ENCODE measurements at regions not wholly inside any gene's neighbourhood (a gene's known extent, or its start where the extent isn't known, plus 50 kb on each side); places are given as distances from the start of the nearest gene placed in this dataset.

- Histone ChIP-seq H3K4me2 (ENCODE audit: low read depth, low read length) (no peak overlapping the region), H3K79me2 (ENCODE audit: low read length) (no peaks in the 10 kb centered on the region), H3K9ac (ENCODE audit: low read length) (no peak overlapping the region), H3K27me3 (replicated peaks; ENCODE audit: insufficient read depth, low read length) (no peaks in the 10 kb centered on the region), H3K9me2 (replicated peaks; ENCODE audit: insufficient read depth, low read length) (no peaks in the 10 kb centered on the region), H3K27ac (ENCODE audit: low read length) (no peak overlapping the region), H3F3A (ENCODE audit: insufficient read depth, low read length) (no peaks in the 10 kb centered on the region), H3K4me1 (ENCODE audit: low read length) (no peaks in the 10 kb centered on the region), H3K4me3 (ENCODE audit: low read length) (no peak overlapping the region), H3K9me3 (replicated peaks; ENCODE audit: insufficient read depth, low read length) (no peaks in the 10 kb centered on the region), H2AFZ (ENCODE audit: low read length) (no peak overlapping the region), H3K36me3 (replicated peaks; ENCODE audit: insufficient read depth, low read length) (no peaks in the 10 kb centered on the region), H4K20me1 (ENCODE audit: insufficient read depth, low read length) (no peaks in the 10 kb centered on the region)
- DNase-seq: no peak
- TF ChIP-seq CTCF (IDR thresholded peaks at IDR 0.05; ENCODE audit: low read length): no peak
- TF ChIP-seq EZH2 (optimal IDR thresholded peaks at IDR 0.05; ENCODE audit: low read depth, low read length): no peak
- no peak for TF ChIP-seq EZH2phosphoT487 (IDR thresholded peaks at IDR 0.05; ENCODE audit: low read length)
Observed at GRCh38 chr12:92288561-92288960, 142.9 kb upstream of the BTG1 start.

GRCh38 chr12:92278378-92278828, 132.8 kb upstream of the BTG1 start:
- Histone ChIP-seq H4K20me1 (ENCODE audit: insufficient read depth, low read length) (no peaks in the 10 kb centered on the region), H3K4me1 (ENCODE audit: low read length) (no peaks in the 10 kb centered on the region), H3K4me2 (ENCODE audit: low read depth, low read length) (no peak overlapping the region), H3K27ac (ENCODE audit: low read length) (no peak overlapping the region), H3F3A (ENCODE audit: insufficient read depth, low read length) (no peaks in the 10 kb centered on the region), H3K9me3 (replicated peaks; ENCODE audit: insufficient read depth, low read length) (no peaks in the 10 kb centered on the region), H3K9ac (ENCODE audit: low read length) (no peak overlapping the region), H3K27me3 (replicated peaks; ENCODE audit: insufficient read depth, low read length) (no peaks in the 10 kb centered on the region), H3K36me3 (replicated peaks; ENCODE audit: insufficient read depth, low read length) (no peaks in the 10 kb centered on the region), H2AFZ (ENCODE audit: low read length) (no peak overlapping the region), H3K9me2 (replicated peaks; ENCODE audit: insufficient read depth, low read length) (no peaks in the 10 kb centered on the region), H3K79me2 (ENCODE audit: low read length) (no peaks in the 10 kb centered on the region), H3K4me3 (ENCODE audit: low read length) (no peak overlapping the region)
- no peak for TF ChIP-seq EZH2phosphoT487 (IDR thresholded peaks at IDR 0.05; ENCODE audit: low read length)
- no peak for TF ChIP-seq CTCF (IDR thresholded peaks at IDR 0.05; ENCODE audit: low read length)
- TF ChIP-seq EZH2 (optimal IDR thresholded peaks at IDR 0.05; ENCODE audit: low read depth, low read length): no peak
- no peak for DNase-seq

GRCh38 chr12:92277795-92278194, 132.1 kb upstream of the BTG1 start:
- H3K27me3 ChIP-seq (replicated peaks; ENCODE audit: insufficient read depth, low read length): no peaks in the 10 kb centered on the region
- no peaks in the 10 kb centered on the region for H4K20me1 ChIP-seq (ENCODE audit: insufficient read depth, low read length)
- H3F3A ChIP-seq (ENCODE audit: insufficient read depth, low read length): no peaks in the 10 kb centered on the region
- H3K9ac ChIP-seq (ENCODE audit: low read length): no peak overlapping the region
- no peaks in the 10 kb centered on the region for H3K36me3 ChIP-seq (replicated peaks; ENCODE audit: insufficient read depth, low read length)
- H3K4me1 ChIP-seq (ENCODE audit: low read length): no peaks in the 10 kb centered on the region
- H3K9me3 ChIP-seq (replicated peaks; ENCODE audit: insufficient read depth, low read length): no peaks in the 10 kb centered on the region
- H3K27ac ChIP-seq (ENCODE audit: low read length): no peak overlapping the region
- no peak for DNase-seq
- no peaks in the 10 kb centered on the region for H3K79me2 ChIP-seq (ENCODE audit: low read length)
- no peak overlapping the region for H3K4me3 ChIP-seq (ENCODE audit: low read length)
- TF ChIP-seq EZH2phosphoT487 (IDR thresholded peaks at IDR 0.05; ENCODE audit: low read length): no peak
- no peak for TF ChIP-seq CTCF (IDR thresholded peaks at IDR 0.05; ENCODE audit: low read length)
- TF ChIP-seq EZH2 (optimal IDR thresholded peaks at IDR 0.05; ENCODE audit: low read depth, low read length): no peak
- no peak overlapping the region for H2AFZ ChIP-seq (ENCODE audit: low read length)
- H3K9me2 ChIP-seq (replicated peaks; ENCODE audit: insufficient read depth, low read length): no peaks in the 10 kb centered on the region
- H3K4me2 ChIP-seq (ENCODE audit: low read depth, low read length): no peak overlapping the region
